OCI-LY7 (cell line): ENCODE measurements at regions not wholly inside any gene's neighbourhood (a gene's known extent, or its start where the extent isn't known, plus 50 kb on each side); places are given as distances from the start of the nearest gene placed in this dataset.
"Not testable (repeated sequence)": the region's sequence is repeated elsewhere in the genome, so short reads cannot be mapped to it uniquely, and the experiment has no call there.

Experiments
- BruUV-seq: library from RNA; stranded (reverse); fragments of 400-500 nt; replicated peaks from 2 replicates; lab custom pipeline; 2021; lab: Mats Ljungman, UMichigan
- CTCF ChIA-PET: fragments of 300-600 bp; sonication (Branson Sonifier 250); formaldehyde crosslinking; loops from one replicate; lab custom pipeline; 2022; ENCODE audit warnings: antibody characterized with exemption; ENCODE audit not compliant: unreplicated experiment; lab: Charles Lee
- POLR2A ChIA-PET: fragments of 300-600 bp; sonication (Branson Sonifier 250); formaldehyde crosslinking; loops from one replicate; lab custom pipeline; 2022; ENCODE audit warnings: antibody characterized with exemption; lab: Charles Lee
- DNase-seq: peaks from one replicate; pipeline ENCODE4 v3.0.0-alpha.2; 2015; ENCODE audit warnings: low spot score
- H2AFZ ChIP-seq: fragments of 200-600 bp; sonication (generic), shearing (Covaris generic); 2 replicates; pipeline ENCODE4 v1.6.1; 2014; ENCODE audit warnings: mild to moderate bottlenecking, antibody characterized with exemption, low read length, moderate library complexity
- H3K27ac ChIP-seq: fragments of 200-600 bp; sonication (generic); 2 replicates; pipeline ENCODE4 v1.5.1; 2014; ENCODE audit warnings: mixed run types, low read depth, mild to moderate bottlenecking, moderate library complexity, low read length, inconsistent platforms; ENCODE audit not compliant: poor library complexity, severe bottlenecking
- H3K36me3 ChIP-seq: fragments of 200-600 bp; sonication (generic); 2 replicates; pipeline ENCODE4 v1.6.1; 2014; ENCODE audit warnings: mild to moderate bottlenecking, antibody characterized with exemption, low read length, moderate library complexity, mixed read lengths; ENCODE audit not compliant: insufficient read depth
- H3K4me1 ChIP-seq: fragments of 200-600 bp; sonication (generic); 2 replicates; pipeline ENCODE4 v1.5.1; 2014; ENCODE audit warnings: mild to moderate bottlenecking, low read length; ENCODE audit not compliant: insufficient read depth, poor library complexity, severe bottlenecking
- H3K4me2 ChIP-seq: fragments of 200-600 bp; sonication (generic); 2 replicates; pipeline ENCODE4 v1.6.1; 2014; ENCODE audit warnings: mild to moderate bottlenecking, low read length
- H3K4me3 ChIP-seq: fragments of 200-600 bp; sonication (generic); 2 replicates; pipeline ENCODE4 v1.5.1; 2014; ENCODE audit warnings: mild to moderate bottlenecking, low read depth, low read length; ENCODE audit not compliant: poor library complexity, severe bottlenecking
- H3K79me2 ChIP-seq: fragments of 200-600 bp; sonication (generic); 2 replicates; pipeline ENCODE4 v1.6.1; 2016; ENCODE audit warnings: low read depth, mild to moderate bottlenecking, low read length, moderate library complexity, mixed read lengths; ENCODE audit not compliant: insufficient read depth
- H3K9me2 ChIP-seq: fragments of 200-600 bp; sonication (generic); 2 replicates; pipeline ENCODE4 v1.6.1; 2016; ENCODE audit warnings: mild to moderate bottlenecking, low read length, mixed read lengths; ENCODE audit not compliant: insufficient read depth
- H3K9me3 ChIP-seq: fragments of 200-600 bp; sonication (generic); 2 replicates; pipeline ENCODE4 v1.6.1; 2014; ENCODE audit warnings: mild to moderate bottlenecking, mixed run types, low read length, mixed read lengths
- H4K20me1 ChIP-seq: fragments of 200-600 bp; sonication (generic); 2 replicates; pipeline ENCODE4 v1.6.1; 2014; ENCODE audit warnings: mild to moderate bottlenecking, antibody characterized with exemption, low read length, moderate library complexity, mixed read lengths; ENCODE audit not compliant: insufficient read depth
- EZH2phosphoT487 ChIP-seq: fragments of 200-600 bp; sonication (generic); IDR thresholded peaks from 2 replicates; pipeline ENCODE4 v1.6.1; 2018; ENCODE audit warnings: low read depth, borderline replicate concordance, mild to moderate bottlenecking, mixed run types, antibody characterized with exemption, low read length, moderate library complexity, mixed read lengths
- intact Hi-C: fragments of 100-400 bp; cut with micrococcal nuclease; formaldehyde crosslinking; loops from one replicate; pipeline ENCODE4 v1.10.0; 2022; ENCODE audit not compliant: unreplicated experiment
- TF ChIP-seq, protein P1 (sequence below): fragments of 200-600 bp; sonication (generic); conservative IDR thresholded peaks from 2 replicates; pipeline ENCODE4 v1.5.1; 2014; ENCODE audit warnings: mild to moderate bottlenecking, antibody characterized with exemption, low read length, moderate library complexity, mixed read lengths

DNA sequence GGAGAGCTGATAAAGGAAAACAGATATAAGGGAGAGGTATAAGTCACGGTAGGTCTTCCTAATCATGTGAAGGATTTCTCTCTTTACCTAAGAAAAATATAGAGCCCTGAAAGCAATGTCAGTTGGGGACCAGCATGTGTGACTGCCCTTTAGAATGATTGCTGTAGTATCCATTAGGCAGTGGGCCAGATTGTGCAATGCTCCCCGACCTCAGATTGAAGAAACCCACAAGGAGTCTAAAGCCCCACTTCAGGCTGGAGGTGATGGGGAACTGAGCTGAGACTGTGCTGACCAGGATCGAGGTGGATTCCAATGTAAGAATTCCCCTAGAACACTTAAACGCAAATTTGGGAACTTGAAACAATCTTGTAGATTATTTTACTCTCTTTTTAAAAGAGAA is 614.4 kb downstream of the LIG4 start:
- Histone ChIP-seq H3K79me2 (no peaks in the 10 kb centered on the region), H3K9me2 (no peaks in the 10 kb centered on the region), H3K9me3 (no peaks in the 10 kb centered on the region), H4K20me1 (no peaks in the 10 kb centered on the region), H3K4me3 (no peak overlapping the region), H3K27ac (no peak overlapping the region), H2AFZ (no peak overlapping the region), H3K4me1 (no peaks in the 10 kb centered on the region), H3K36me3 (no peaks in the 10 kb centered on the region), H3K4me2 (no peak overlapping the region)
- POLR2A ChIA-PET, result interaction anchor here (0.8 kb wide), 1 partner anchor 83 kb away, joined by 3 read pairs; no protein-coding TSS in a partner anchor
- intact Hi-C loops, result no loop called here
- CTCF ChIA-PET, result no interaction called here
- no peak for DNase-seq
- no TSS peak for BruUV-seq
- TF ChIP-seq, protein P1, sequence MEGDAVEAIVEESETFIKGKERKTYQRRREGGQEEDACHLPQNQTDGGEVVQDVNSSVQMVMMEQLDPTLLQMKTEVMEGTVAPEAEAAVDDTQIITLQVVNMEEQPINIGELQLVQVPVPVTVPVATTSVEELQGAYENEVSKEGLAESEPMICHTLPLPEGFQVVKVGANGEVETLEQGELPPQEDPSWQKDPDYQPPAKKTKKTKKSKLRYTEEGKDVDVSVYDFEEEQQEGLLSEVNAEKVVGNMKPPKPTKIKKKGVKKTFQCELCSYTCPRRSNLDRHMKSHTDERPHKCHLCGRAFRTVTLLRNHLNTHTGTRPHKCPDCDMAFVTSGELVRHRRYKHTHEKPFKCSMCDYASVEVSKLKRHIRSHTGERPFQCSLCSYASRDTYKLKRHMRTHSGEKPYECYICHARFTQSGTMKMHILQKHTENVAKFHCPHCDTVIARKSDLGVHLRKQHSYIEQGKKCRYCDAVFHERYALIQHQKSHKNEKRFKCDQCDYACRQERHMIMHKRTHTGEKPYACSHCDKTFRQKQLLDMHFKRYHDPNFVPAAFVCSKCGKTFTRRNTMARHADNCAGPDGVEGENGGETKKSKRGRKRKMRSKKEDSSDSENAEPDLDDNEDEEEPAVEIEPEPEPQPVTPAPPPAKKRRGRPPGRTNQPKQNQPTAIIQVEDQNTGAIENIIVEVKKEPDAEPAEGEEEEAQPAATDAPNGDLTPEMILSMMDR, result no peak
- TF ChIP-seq EZH2phosphoT487, result no peak

GRCh38 chr13:107596306-107596705 is 619.0 kb downstream of the LIG4 start:
- CTCF ChIA-PET, BruUV-seq: not testable (repeated sequence)

GRCh38 chr13:107590556-107590955 is 624.8 kb downstream of the LIG4 start:
- no peak overlapping the region for H3K27ac ChIP-seq
- no peak overlapping the region for H3K4me3 ChIP-seq
- intact Hi-C loops, result no loop called here
- ChIA-PET POLR2A (no interaction called here), CTCF (no interaction called here)
- H3K79me2 ChIP-seq, result no peaks in the 10 kb centered on the region
- H3K4me2 ChIP-seq, result no peak overlapping the region
- H3K36me3 ChIP-seq, result no peaks in the 10 kb centered on the region
- no TSS peak for BruUV-seq
- no peaks in the 10 kb centered on the region for H3K4me1 ChIP-seq
- DNase-seq, result no peak
- no peaks in the 10 kb centered on the region for H3K9me2 ChIP-seq
- H3K9me3 ChIP-seq, result no peaks in the 10 kb centered on the region
- TF ChIP-seq, protein P1, result no peak
- no peak for TF ChIP-seq EZH2phosphoT487
- H4K20me1 ChIP-seq, result no peaks in the 10 kb centered on the region
- H2AFZ ChIP-seq, result no peak overlapping the region

More at GRCh38 chr13:107596306-107596705, 619.0 kb downstream of the LIG4 start:
- H3K79me2 ChIP-seq, H3K4me2 ChIP-seq, H3K27ac ChIP-seq, POLR2A ChIA-PET, H3K36me3 ChIP-seq, H3K9me2 ChIP-seq, H4K20me1 ChIP-seq, H2AFZ ChIP-seq, intact Hi-C loops, H3K9me3 ChIP-seq, DNase-seq, H3K4me3 ChIP-seq, H3K4me1 ChIP-seq: not testable (repeated sequence)
